MCF 10A (cell line): ENCODE measurements at regions not wholly inside any gene's neighbourhood (a gene's known extent, or its start where the extent isn't known, plus 50 kb on each side); places are given as distances from the start of the nearest gene placed in this dataset.

Experiments
- BruUV-seq: library from RNA; stranded (reverse); fragments of 400-500 nt; replicated peaks from 2 replicates; lab custom pipeline; 2021; lab: Mats Ljungman, UMichigan
- CTCF ChIA-PET: fragments of 300-600 bp; sonication (Branson Sonifier 250); formaldehyde crosslinking; extraction: SDS; loops from one replicate; lab custom pipeline; 2021; ENCODE audit warnings: antibody characterized with exemption, inconsistent platforms; lab: Yijun Ruan, JAX
- POLR2A ChIA-PET: fragments of 300-600, 350-650 bp; sonication (Branson Sonifier 250); formaldehyde crosslinking; extraction: SDS; loops from one replicate; lab custom pipeline; 2020; ENCODE audit warnings: antibody characterized with exemption, inconsistent platforms; lab: Yijun Ruan, JAX
- DNase-seq: peaks from one replicate; pipeline ENCODE4 v3.0.0-alpha.2; 2018; ENCODE audit not compliant: unreplicated experiment
- H3K27ac Mint-ChIP-seq: one replicate; pipeline ENCODE4 v1.8.0; 2022; ENCODE audit warnings: mild to moderate bottlenecking, low read depth, mixed read lengths; ENCODE audit not compliant: unreplicated experiment
- H3K27me3 Mint-ChIP-seq: one replicate; pipeline ENCODE4 v1.8.0; 2022; ENCODE audit warnings: mixed read lengths; ENCODE audit not compliant: insufficient read depth, unreplicated experiment
- H3K36me3 Mint-ChIP-seq: one replicate; pipeline ENCODE4 v1.8.0; 2022; ENCODE audit warnings: mild to moderate bottlenecking, moderate library complexity, mixed read lengths; ENCODE audit not compliant: insufficient read depth, unreplicated experiment
- H3K4me1 Mint-ChIP-seq: one replicate; pipeline ENCODE4 v1.8.0; 2022; ENCODE audit warnings: mixed read lengths; ENCODE audit not compliant: insufficient read depth, unreplicated experiment
- H3K4me3 Mint-ChIP-seq: one replicate; pipeline ENCODE4 v1.8.0; 2022; ENCODE audit warnings: mild to moderate bottlenecking, moderate library complexity, mixed read lengths; ENCODE audit not compliant: unreplicated experiment
- H3K9me3 Mint-ChIP-seq: one replicate; pipeline ENCODE4 v1.8.0; 2022; ENCODE audit warnings: mixed read lengths; ENCODE audit not compliant: unreplicated experiment
- CTCF ChIP-seq: fragments of 200-600 bp; IDR thresholded peaks from one replicate; pipeline ENCODE4 v1.8.0; 2022; ENCODE audit warnings: antibody characterized with exemption, mild to moderate bottlenecking; ENCODE audit not compliant: unreplicated experiment
- intact Hi-C: fragments of 100-400 bp; cut with micrococcal nuclease; formaldehyde crosslinking; loops from 2 replicates; pipeline ENCODE4 v1.14.1; 2022

- ChIA-PET POLR2A (interaction anchor here (0.5 to 4.5 kb wide), 56 partner anchors 9 to 1766 kb away, joined by 3 to 88 read pairs (median 5); partner anchors contain the start of gene ZNF217), CTCF (interaction anchor here (0.5 to 2.8 kb wide), 16 partner anchors 31 to 257 kb away, joined by 3 to 17 read pairs (median 4); no protein-coding TSS in a partner anchor)
- no TSS peak for BruUV-seq
- Mint-ChIP-seq H3K27me3 (no peaks in the 10 kb centered on the region), H3K9me3 (no peaks in the 10 kb centered on the region), H3K4me3 (peak overlapping the region; percentile 66), H3K4me1 (peaks cover 37% of the 10 kb centered on the region), H3K36me3 (no peaks in the 10 kb centered on the region), H3K27ac (peak overlapping the region; percentile 98)
- peak; percentile 99 for DNase-seq
- intact Hi-C loops: loop anchor here (1.0 to 5.0 kb wide), 9 partner anchors 42 to 250 kb away; no protein-coding TSS in a partner anchor
- TF ChIP-seq CTCF: no peak
These were observed 234.5 kb upstream of the ZNF217 start for GRCh38 chr20:53828088-53828681.

- Mint-ChIP-seq H3K27ac (peak overlapping the region; percentile 98), H3K27me3 (no peaks in the 10 kb centered on the region), H3K36me3 (no peaks in the 10 kb centered on the region), H3K9me3 (no peaks in the 10 kb centered on the region), H3K4me3 (peak overlapping the region; percentile 66), H3K4me1 (peaks cover 37% of the 10 kb centered on the region)
- TF ChIP-seq CTCF: no peak
- intact Hi-C loops: loop anchor here (1.0 to 5.0 kb wide), 9 partner anchors 43 to 249 kb away; no protein-coding TSS in a partner anchor
- BruUV-seq: no TSS peak
- ChIA-PET POLR2A (interaction anchor here (0.7 to 4.5 kb wide), 51 partner anchors 8 to 1604 kb away, joined by 3 to 88 read pairs (median 6); partner anchors contain the start of gene ZNF217), CTCF (interaction anchor here (0.6 to 2.8 kb wide), 11 partner anchors 11 to 1632 kb away, joined by 3 to 17 read pairs (median 5); no protein-coding TSS in a partner anchor)
- DNase-seq: no peak
These were observed 233.9 kb upstream of the ZNF217 start for GRCh38 chr20:53827292-53828087.

GRCh38 chr20:53826597-53827291, 233.1 kb upstream of the ZNF217 start:
- intact Hi-C loops: loop anchor here (5.0 kb wide), 1 partner anchor 89 kb away; no protein-coding TSS in a partner anchor
- CTCF ChIA-PET: interaction anchor here (0.6 to 2.8 kb wide), 8 partner anchors 10 to 1631 kb away, joined by 3 to 17 read pairs (median 4); no protein-coding TSS in a partner anchor
- DNase-seq: no peak

More at GRCh38 chr20:53826597-53827291, 233.1 kb upstream of the ZNF217 start:
- H3K9me3 Mint-ChIP-seq: no peaks in the 10 kb centered on the region
- H3K36me3 Mint-ChIP-seq: no peaks in the 10 kb centered on the region
- no peaks in the 10 kb centered on the region for H3K27me3 Mint-ChIP-seq
- POLR2A ChIA-PET: interaction anchor here (0.7 to 4.5 kb wide), 22 partner anchors 16 to 248 kb away, joined by 3 to 88 read pairs (median 22); partner anchors contain the start of gene ZNF217
- BruUV-seq: no TSS peak
- H3K27ac Mint-ChIP-seq: peak overlapping the region; percentile 98
- peaks cover 37% of the 10 kb centered on the region for H3K4me1 Mint-ChIP-seq
- H3K4me3 Mint-ChIP-seq: peak overlapping the region; percentile 66
- no peak for TF ChIP-seq CTCF
